HG03066 (cell line): ENCODE measurements at regions not wholly inside any gene's neighbourhood (a gene's known extent, or its start where the extent isn't known, plus 50 kb on each side); places are given as distances from the start of the nearest gene placed in this dataset.

Source experiments
- ATAC-seq: cut with Tn5 transposase; IDR thresholded peaks from one replicate; pipeline ENCODE4 v1.9.1; 2021; ENCODE audit warnings: low read depth; ENCODE audit not compliant: unreplicated experiment

DNA sequence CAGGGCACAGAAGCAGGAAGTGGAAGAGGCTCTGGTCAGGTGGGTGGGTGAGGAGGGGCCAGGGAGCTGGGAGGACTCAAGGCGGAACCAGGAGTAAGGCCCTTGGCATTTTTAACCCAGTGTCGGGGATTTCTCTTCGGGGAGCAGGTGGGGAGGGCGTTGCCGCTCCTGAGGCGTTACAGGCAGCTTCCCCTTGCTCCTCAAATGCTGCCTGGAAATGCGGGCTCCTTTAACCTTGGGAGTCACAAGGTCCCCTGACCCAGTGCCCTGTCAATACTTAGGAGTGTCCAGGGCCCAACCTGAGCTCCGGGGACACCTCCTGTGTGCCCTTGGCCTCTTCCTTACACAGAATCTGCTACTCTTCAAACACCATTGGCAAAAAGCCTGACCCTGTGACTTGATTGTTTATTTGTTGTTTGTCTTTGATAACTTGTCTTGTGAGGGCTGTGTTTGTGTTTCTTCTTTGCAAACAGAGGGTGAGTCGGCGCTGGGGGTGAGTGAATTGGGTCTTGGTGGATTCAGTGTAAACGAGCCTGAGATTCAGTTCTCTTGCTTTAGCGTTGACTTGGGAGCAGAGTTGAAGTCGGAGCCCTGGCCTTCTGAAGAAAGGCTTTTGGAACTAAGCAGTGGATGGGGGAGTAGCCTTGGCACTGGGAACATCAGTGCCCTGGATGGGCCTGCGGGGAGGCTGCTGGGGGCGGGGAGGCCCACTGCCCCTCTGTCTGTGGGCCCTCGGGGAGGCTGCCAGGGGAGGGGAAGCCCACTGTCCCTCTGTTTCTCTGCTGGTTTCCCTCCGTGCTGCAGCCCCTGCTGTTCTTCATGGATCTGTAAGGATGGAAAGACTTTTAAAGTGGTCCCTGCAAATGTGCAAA lies 300.7 kb upstream of the IRX4 start:
- ATAC-seq, result no peak

DNA sequence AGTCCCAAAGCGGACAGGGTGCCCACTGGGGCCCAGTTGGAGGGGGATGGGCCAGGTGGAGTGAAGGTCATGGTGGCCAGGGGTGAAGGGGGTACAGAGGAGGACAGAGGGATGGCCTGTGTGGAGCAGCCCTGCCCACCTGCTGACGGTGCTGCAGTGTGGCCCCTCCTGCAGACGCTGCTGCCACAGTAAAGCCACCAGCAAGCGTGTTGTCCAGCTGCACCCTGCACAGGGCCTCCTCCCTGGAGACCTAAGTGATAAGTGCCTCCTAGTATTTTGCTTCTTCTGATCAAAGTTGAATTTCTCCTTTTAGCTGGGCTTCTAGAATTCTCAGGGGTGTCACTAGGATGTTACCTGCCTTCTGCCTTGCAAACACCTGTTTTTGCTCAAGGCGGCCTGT lies 299.3 kb upstream of the IRX4 start:
- ATAC-seq, result no peak

- no peak for ATAC-seq
Observed at GRCh38 chr5:2181557-2181956, 298.8 kb upstream of the IRX4 start.

- no peak for ATAC-seq
Observed at GRCh38 chr5:2181149-2181548, 298.4 kb upstream of the IRX4 start.

DNA sequence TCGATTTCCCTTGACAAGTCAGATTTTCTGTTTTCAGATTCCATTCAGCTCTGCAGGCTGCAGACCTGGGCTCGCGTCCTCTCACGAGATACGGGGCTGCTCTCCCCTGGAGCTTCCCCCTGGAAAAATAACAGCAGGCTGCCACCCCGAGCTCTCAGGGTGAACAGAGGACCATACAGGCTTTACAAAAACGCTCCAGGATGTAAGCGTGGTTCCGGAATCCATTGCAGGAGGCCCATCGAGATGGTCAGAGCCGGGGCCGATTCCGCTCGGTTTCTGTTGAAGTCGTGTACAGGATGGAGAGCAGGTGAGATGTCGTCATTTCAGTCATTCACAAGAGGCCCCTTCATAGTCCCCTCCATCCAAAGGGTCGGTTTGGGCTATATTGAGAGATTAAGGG lies 297.7 kb upstream of the IRX4 start:
- ATAC-seq, result no peak

- ATAC-seq, result no peak
Observed at GRCh38 chr5:2179861-2180260, 297.1 kb upstream of the IRX4 start.

- ATAC-seq, result no peak
Observed at GRCh38 chr5:2178528-2178927, 295.8 kb upstream of the IRX4 start.

GRCh38 chr5:2178071-2178477 lies 295.3 kb upstream of the IRX4 start:
- no peak for ATAC-seq

DNA sequence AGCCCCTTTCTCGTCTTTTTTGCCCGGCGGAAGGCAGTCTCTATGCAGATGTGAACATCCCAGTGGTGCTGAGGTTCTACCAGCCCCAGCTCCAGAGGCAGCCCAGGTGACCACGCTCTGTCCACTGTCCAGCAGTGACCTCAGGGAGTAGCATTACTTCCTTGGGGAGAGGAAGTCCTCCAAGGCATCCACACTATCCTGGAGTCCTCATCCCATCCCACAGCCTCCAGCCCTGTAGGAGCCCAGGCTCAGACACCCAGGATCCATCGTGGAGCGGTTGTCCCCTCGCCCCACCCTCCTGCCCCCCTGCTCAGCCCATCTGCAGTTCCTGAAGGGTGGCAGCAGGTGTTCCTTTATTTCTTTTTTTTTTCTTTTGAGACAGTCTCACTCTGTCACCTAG lies 294.5 kb upstream of the IRX4 start:
- no peak for ATAC-seq

DNA sequence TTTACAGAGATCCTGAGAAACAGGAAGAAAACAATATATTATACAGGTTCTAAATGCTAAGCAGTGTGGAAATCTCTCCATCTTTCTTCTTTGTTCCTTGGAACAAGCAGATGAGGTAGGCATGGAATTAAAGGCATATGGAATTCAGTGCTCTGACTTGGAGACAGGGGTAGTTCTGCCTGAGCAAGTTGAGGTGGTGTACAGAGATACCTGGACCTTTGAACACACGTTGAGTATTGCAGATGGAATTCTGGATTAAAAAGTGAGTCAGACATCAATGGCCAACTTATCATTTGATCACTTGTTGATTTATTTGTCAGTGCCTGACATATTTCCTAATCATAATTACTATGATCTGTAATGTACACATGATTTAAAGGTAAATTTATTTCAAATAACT lies 293.9 kb upstream of the IRX4 start:
- no peak for ATAC-seq

DNA sequence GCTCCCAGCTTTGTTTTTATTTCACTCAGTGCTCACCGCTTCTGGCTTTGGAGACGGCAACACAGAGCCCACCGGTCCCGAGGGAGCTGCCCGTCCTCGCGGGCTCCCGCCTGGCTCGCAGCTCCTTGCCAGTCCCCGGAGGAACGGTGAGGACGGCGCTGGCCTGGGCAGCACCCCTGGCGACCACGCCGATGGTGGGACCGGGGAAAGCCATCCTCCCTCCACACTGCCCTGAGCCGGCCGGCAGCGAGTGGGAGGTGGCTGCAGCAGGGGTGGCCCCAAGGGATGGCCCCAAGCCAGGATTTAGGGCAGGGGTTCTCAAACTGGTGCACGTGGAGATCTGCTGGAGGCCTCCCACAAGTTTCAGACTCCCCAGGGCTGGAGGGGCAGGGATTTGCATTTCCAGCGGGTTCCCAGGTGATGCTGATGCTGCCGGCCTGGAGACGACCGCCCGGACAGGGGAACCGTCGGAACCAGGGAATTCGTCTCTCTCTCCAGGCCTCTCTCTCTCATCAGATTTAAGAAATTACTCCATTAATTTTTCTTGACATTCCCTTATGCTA lies 293.2 kb upstream of the IRX4 start:
- ATAC-seq, result no peak

- ATAC-seq, result no peak
Observed at GRCh38 chr5:2175041-2175440, 292.3 kb upstream of the IRX4 start.

GRCh38 chr5:2174538-2174937 lies 291.8 kb upstream of the IRX4 start:
- ATAC-seq, result no peak

DNA sequence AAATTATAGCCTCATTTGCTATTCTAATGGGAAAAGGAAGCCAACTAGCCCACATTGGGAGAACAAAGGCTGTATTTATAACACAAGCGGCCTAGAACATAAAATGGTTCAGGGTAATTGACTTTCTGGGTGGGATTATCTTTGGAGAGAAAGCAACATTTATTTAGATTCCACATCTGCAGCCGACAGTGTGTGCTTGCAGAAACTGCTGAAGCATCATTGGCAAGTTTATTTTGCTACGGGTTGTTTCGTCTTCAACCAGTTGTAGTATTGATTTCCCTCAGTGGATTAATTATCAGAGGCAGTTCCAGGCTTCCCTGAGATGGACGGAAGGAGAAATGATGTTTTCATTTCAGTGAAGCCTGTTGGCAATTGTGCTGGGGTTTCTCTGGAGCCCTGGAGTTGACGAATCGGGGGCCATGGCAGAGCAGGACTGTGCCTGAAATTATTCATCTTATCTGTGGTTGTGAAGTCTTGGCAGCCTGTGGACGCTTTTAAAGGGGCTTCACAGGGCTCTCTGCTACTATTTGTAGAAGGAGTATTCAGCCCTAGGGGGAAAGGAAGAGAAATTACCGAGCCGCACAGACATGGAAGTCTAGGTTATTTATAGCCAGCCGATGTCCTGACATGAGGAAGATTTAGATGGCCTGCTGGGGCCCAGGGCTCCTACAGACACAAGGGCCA lies 290.6 kb upstream of the IRX4 start:
- ATAC-seq, result no peak

- no peak for ATAC-seq
Observed at GRCh38 chr5:2172471-2172870, 289.7 kb upstream of the IRX4 start.

GRCh38 chr5:2170761-2171160 lies 288.0 kb upstream of the IRX4 start:
- ATAC-seq, result no peak

GRCh38 chr5:2169850-2170760 lies 287.4 kb upstream of the IRX4 start:
- ATAC-seq, result no peak

- no peak for ATAC-seq
Observed at GRCh38 chr5:2169430-2169808, 286.7 kb upstream of the IRX4 start.

- no peak for ATAC-seq
Observed at GRCh38 chr5:2168601-2169429, 286.1 kb upstream of the IRX4 start.

- ATAC-seq, result no peak
Observed at GRCh38 chr5:2167671-2168070, 284.9 kb upstream of the IRX4 start.
